ENCODE measurements at regions not wholly inside any gene's neighbourhood (a gene's known extent, or its start where the extent isn't known, plus 50 kb on each side); places are given as distances from the start of the nearest gene placed in this dataset.

DNA sequence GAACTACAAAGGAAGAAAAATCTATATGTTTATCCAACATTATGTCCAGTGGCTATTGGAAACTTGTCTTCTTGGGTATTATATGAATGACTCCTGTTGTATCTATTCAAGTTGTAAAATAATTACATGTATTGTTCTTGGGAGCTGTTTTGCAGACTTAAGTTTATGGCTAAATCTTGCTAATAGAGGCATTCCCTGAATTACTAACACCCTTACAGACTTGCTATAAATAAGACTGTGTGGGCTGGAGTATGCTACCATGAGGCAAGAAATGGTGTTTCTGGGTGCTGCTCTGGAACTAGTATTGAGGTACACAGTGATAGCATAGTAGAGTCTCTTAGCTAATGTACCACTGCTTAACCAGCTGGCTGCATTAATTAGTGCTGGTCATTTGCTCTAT is 155.1 kb downstream of the HIPK3 start:
- DNase-seq = no peak

DNA sequence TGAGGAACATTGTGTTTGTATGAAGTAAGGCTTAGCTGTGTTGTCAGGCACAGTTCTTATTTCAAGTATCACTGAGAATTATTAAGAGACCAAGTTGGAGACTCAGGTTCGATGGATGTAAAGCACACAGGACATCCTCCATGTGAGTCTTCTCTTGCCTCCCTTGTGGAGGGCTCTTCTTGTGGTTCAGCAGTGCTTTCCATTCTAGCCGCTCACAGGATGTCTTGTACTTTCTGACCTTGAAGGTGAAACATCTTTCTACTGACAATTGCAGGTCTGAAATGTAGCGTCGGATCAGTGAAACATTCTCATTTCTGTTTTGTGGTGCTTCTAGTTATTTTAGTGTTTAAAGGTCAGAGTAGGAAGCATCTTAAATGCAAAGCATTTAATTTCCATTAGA is 154.6 kb downstream of the HIPK3 start:
- DNase-seq = no peak

DNA sequence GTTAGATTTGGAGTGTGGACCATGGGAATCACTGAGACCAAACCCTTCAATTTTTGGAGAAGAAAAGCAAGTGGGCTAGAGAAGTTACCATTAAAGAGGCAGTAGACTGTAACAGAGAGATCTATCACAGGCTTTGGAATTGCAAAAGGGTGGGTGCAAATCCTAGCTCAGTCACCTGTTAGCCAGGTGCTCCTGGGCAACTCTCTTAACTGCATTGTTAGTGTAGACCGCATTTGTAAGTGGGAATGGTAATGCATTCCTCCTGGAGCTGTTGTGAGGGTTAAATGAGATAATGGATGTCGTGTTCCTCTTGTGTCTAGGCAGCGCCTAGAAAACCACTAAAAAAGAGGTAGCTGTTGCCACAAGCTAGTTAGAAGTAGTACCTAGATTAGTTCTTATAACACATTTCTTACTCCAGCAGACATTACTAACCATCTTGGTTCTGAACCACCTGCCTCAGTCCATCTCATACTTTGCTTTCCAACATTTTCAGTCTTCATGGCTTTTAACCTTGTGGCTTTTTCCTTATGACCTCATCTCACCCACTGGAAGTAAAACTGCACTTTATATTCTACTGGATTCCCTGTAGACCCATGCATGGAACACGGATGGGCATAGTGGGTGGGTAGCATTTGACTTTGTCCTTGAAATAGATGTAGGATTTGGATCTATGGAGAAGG is 153.0 kb downstream of the HIPK3 start:
- DNase-seq = no peak

All from right lung (tissue), 2 donors.